Kidney (tissue), 13 donors: ENCODE measurements at regions not wholly inside any gene's neighbourhood (a gene's known extent, or its start where the extent isn't known, plus 50 kb on each side); places are given as distances from the start of the nearest gene placed in this dataset.
A peak's percentile ranks its signal among the peaks of the same experiment; 100 is the strongest.

Source experiments
- DNase-seq, 5 donors: peaks; one replicate each; pipeline ENCODE4 v3.0.0-alpha.2; 2013 to 2020
- FAIRE-seq: peaks from 2 replicates; lab custom pipeline; 2012; peaks lifted over from hg19 to GRCh38; lab: Jason Lieb, UNC
- H3K27ac ChIP-seq, 2 donors: one replicate each; pipeline ENCODE4 v1.7.0; 2013; ENCODE audit warnings: low read depth in 2 of 2, low read length in 2 of 2, inconsistent platforms in 1 of 2
- H3K27me3 ChIP-seq: one replicate; pipeline ENCODE4 v1.7.1; 2013; ENCODE audit warnings: low read length, inconsistent platforms; ENCODE audit not compliant: control insufficient read depth, insufficient read depth
- H3K36me3 ChIP-seq, 3 donors: one replicate each; pipeline versions ENCODE4 v1.7.0 to v1.7.1; 2013; ENCODE audit warnings: low read length in 3 of 3, control low read depth in 1 of 3, inconsistent platforms in 1 of 3; ENCODE audit not compliant: insufficient read depth in 3 of 3, control insufficient read depth in 2 of 3
- H3K4me1 ChIP-seq, 3 donors: one replicate each; pipeline versions ENCODE4 v1.7.0 to v1.7.1; 2013; ENCODE audit warnings: low read length in 3 of 3, inconsistent platforms in 1 of 3, low read depth in 1 of 3; ENCODE audit not compliant: control insufficient read depth in 2 of 3, insufficient read depth in 2 of 3
- H3K4me3 ChIP-seq, 3 donors: one replicate each; pipeline versions ENCODE4 v1.7.0 to v1.8.1; 2013; ENCODE audit warnings: low read length in 3 of 3, control low read depth in 1 of 3, inconsistent platforms in 1 of 3
- H3K9ac ChIP-seq, 3 donors: one replicate each; pipeline versions ENCODE4 v1.7.0 to v1.7.1; 2013; ENCODE audit warnings: low read length in 3 of 3, control low read depth in 1 of 3, inconsistent platforms in 1 of 3
- H3K9me3 ChIP-seq, 3 donors: one replicate each; pipeline versions ENCODE4 v1.7.0 to v1.7.1; 2013; ENCODE audit warnings: low read length in 3 of 3, control low read depth in 1 of 3, inconsistent platforms in 1 of 3; ENCODE audit not compliant: control insufficient read depth in 2 of 3, insufficient read depth in 1 of 3
- intact Hi-C: fragments of 100-400 bp; cut with DNase I; formaldehyde crosslinking; loops from one replicate; pipeline ENCODE4 v1.11.1; 2022
- TF ChIP-seq, protein P1 (sequence below): IDR thresholded peaks from 3 replicates; pipeline ENCODE4 v1.5.1; 2012; ENCODE audit warnings: mild to moderate bottlenecking, moderate library complexity, borderline replicate concordance; ENCODE audit not compliant: insufficient read depth; ENCODE audit errors: extremely low read depth
- donor health status: control.
- donor health status: control.
- donor health status: control.
- donor health status: control.
- donor health status: control.
- donor health status: DM: yes; HTN: yes; CAD: no.
- donor health status: Normal renal cell carcinoma (clear cell type).

GRCh38 chr21:18191139-18191538, 53.5 kb upstream of the CHODL start:
- H3K27ac ChIP-seq = no peak overlapping the region
- no peaks in the 10 kb centered on the region for H3K27me3 ChIP-seq
- H3K4me3 ChIP-seq = no peak overlapping the region
- TF ChIP-seq, protein P1, sequence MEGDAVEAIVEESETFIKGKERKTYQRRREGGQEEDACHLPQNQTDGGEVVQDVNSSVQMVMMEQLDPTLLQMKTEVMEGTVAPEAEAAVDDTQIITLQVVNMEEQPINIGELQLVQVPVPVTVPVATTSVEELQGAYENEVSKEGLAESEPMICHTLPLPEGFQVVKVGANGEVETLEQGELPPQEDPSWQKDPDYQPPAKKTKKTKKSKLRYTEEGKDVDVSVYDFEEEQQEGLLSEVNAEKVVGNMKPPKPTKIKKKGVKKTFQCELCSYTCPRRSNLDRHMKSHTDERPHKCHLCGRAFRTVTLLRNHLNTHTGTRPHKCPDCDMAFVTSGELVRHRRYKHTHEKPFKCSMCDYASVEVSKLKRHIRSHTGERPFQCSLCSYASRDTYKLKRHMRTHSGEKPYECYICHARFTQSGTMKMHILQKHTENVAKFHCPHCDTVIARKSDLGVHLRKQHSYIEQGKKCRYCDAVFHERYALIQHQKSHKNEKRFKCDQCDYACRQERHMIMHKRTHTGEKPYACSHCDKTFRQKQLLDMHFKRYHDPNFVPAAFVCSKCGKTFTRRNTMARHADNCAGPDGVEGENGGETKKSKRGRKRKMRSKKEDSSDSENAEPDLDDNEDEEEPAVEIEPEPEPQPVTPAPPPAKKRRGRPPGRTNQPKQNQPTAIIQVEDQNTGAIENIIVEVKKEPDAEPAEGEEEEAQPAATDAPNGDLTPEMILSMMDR = no peak
- FAIRE-seq (no peak), DNase-seq (no peak)
- no peaks in the 10 kb centered on the region for H3K36me3 ChIP-seq
- intact Hi-C loops = no loop called here
- H3K9me3 ChIP-seq = no peaks in the 10 kb centered on the region
- no peaks in the 10 kb centered on the region for H3K4me1 ChIP-seq
- no peak overlapping the region for H3K9ac ChIP-seq

DNA sequence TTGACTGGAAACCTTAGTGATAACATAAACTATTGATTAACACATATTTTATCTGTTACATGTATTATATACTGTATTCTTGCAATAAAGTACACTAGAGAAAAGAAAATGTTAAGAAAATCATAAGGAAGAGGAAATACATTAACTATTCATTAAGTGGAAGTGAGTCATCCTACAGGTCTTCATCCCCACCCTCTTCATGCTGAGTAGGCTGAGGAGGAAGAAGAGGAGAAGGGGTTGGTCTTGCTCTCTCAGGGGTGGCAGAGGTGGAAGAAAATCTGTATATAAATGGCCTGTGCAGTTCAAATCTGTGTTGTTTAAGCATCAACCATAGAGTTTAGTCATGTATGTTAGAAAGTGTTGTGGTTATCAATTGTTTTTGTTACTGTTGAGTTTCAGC, 66.1 kb upstream of the CHODL start:
- intact Hi-C loops = no loop called here

DNA sequence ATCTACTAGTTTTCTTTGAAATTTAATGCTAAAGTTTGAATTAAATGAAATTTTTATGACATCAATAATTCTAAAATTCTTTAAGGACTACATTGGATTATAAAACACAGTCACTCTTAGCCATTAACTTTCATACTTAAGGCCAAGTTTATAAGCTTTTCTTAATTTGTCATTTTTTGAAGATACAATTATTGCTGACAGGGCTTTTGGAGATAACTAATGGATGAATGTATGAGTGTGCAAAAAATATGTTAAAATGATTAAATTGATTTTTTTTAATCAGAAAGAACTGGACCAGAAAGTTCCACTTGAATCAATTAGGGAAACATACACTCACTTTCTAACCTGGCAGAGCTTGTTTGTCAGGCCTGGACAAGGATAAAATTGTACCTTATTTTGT, 70.3 kb upstream of the CHODL start:
- TF ChIP-seq, protein P1 = no peak
- H3K9ac ChIP-seq = no peak overlapping the region
- no peaks in the 10 kb centered on the region for H3K9me3 ChIP-seq
- no peaks in the 10 kb centered on the region for H3K36me3 ChIP-seq
- no peak overlapping the region for H3K27ac ChIP-seq
- H3K4me1 ChIP-seq = no peaks in the 10 kb centered on the region
- intact Hi-C loops = no loop called here
- H3K27me3 ChIP-seq = no peaks in the 10 kb centered on the region
- no peak overlapping the region for H3K4me3 ChIP-seq
- DNase-seq = no peak
- no peak for FAIRE-seq

More for the DNA sequence above, 66.1 kb upstream of the CHODL start:
- Histone ChIP-seq H3K27me3 (no peaks in the 10 kb centered on the region), H3K4me3 (no peak overlapping the region), H3K9me3 (no peaks in the 10 kb centered on the region), H3K4me1 (no peaks in the 10 kb centered on the region), H3K9ac (no peak overlapping the region), H3K27ac (no peak overlapping the region), H3K36me3 (no peaks in the 10 kb centered on the region)
- FAIRE-seq = no peak
- DNase-seq = no peak
- TF ChIP-seq, protein P1 = no peak

DNA sequence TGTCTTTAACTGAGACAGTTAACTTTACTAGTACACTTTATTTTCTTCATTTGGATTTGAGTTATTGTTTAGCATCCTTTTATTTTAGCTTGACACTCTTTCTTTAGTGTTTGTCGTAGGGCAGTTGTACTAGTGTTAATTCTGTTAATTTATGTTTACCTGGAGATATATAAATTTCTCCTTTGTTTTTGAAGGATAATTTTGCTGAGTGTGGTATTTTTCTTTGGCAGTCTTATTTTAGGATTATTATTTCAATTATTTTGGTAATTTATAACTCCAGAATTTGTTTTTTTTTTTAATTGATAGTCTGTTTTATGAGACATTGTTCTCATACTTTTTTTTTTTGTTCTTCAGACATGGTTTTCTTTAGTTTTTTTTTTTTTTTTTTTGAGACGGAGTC, 73.8 kb upstream of the CHODL start:
- Histone ChIP-seq H3K4me3 (no peak overlapping the region), H3K9ac (no peak overlapping the region), H3K4me1 (no peaks in the 10 kb centered on the region), H3K36me3 (no peaks in the 10 kb centered on the region), H3K9me3 (no peaks in the 10 kb centered on the region), H3K27me3 (no peaks in the 10 kb centered on the region), H3K27ac (no peak overlapping the region)
- DNase-seq (no peak), FAIRE-seq (peak; percentile 8)
- TF ChIP-seq, protein P1 = no peak
- intact Hi-C loops = no loop called here
